HCT116 (cell line): ENCODE measurements at regions not wholly inside any gene's neighbourhood (a gene's known extent, or its start where the extent isn't known, plus 50 kb on each side); places are given as distances from the start of the nearest gene placed in this dataset.

Source experiments
- ATAC-seq: fragments of 200-7000 bp; cut with Tn5 transposase; 2 replicates; pipeline ENCODE4 v1.9.1; 2020; ENCODE audit warnings: mild to moderate bottlenecking, moderate library complexity
- BruUV-seq: library from RNA; stranded (reverse); fragments of 400-500 nt; replicated peaks from 2 replicates; lab custom pipeline; 2021; lab: Mats Ljungman, UMichigan
- CTCF ChIA-PET: fragments of 300-600 bp; sonication (Branson Sonifier 250); formaldehyde crosslinking; loops from one replicate; lab custom pipeline; 2021; ENCODE audit warnings: antibody characterized with exemption; lab: Charles Lee
- POLR2A ChIA-PET: fragments of 300-600, 350-600 bp; sonication (Branson Sonifier 250); formaldehyde crosslinking; loops from one replicate; lab custom pipeline; 2021; ENCODE audit warnings: antibody characterized with exemption; lab: Charles Lee
- RAD21 ChIA-PET, 2 experiments: fragments of 300-600 bp; sonication (Branson Sonifier 250); formaldehyde crosslinking; loops; one replicate each; lab custom pipeline; 2023; ENCODE audit warnings: low total read pairs in 2 of 2; ENCODE audit not compliant: uncharacterized antibody in 2 of 2, unreplicated experiment in 2 of 2, low non-redundant PET in 1 of 2; lab: Charles Lee
- DNase-seq: peaks from one replicate; pipeline ENCODE4 v3.0.0-alpha.2; 2010; ENCODE audit warnings: low read depth, low spot score
- H2AFZ ChIP-seq: fragments of 200-600 bp; shearing (Covaris generic), sonication (generic); 2 replicates; pipeline ENCODE4 v1.6.1; 2017; ENCODE audit warnings: low read depth, mixed run types, mixed read lengths, antibody characterized with exemption, low read length; ENCODE audit not compliant: poor library complexity, severe bottlenecking
- H3K27ac ChIP-seq: 2 replicates; pipeline ENCODE4 v1.5.1; 2012; ENCODE audit warnings: low read depth, low read length
- H3K27me3 ChIP-seq: fragments of 200-600 bp; sonication (generic); 2 replicates; pipeline ENCODE4 v1.6.1; 2016; ENCODE audit warnings: mixed run types, low read length, mixed read lengths; ENCODE audit not compliant: insufficient read depth
- H3K36me3 ChIP-seq, 2 experiments: fragments of 200-500 bp in 1 of 2; fragments of 200-600 bp in 1 of 2; sonication (Bioruptor generic) in 1 of 2; sonication (generic) in 1 of 2; 2 replicates each; pipeline versions ENCODE4 v1.5.1 to v1.6.1; 2014 to 2016; ENCODE audit warnings: low read length in 2 of 2, inconsistent platforms in 1 of 2, mixed read lengths in 1 of 2, mixed run types in 1 of 2; ENCODE audit not compliant: insufficient read depth in 2 of 2, control insufficient read depth in 1 of 2
- H3K4me1 ChIP-seq, 2 experiments: fragments of 200-600 bp in 1 of 2; sonication (generic) in 1 of 2; 2 replicates each; pipeline versions ENCODE4 v1.5.1 to v1.6.1; 2012 to 2017; ENCODE audit warnings: low read length in 2 of 2, inconsistent platforms in 1 of 2, mild to moderate bottlenecking in 1 of 2, mixed read lengths in 1 of 2, mixed run types in 1 of 2, moderate library complexity in 1 of 2; ENCODE audit not compliant: insufficient read depth in 2 of 2, control insufficient read depth in 1 of 2
- H3K4me2 ChIP-seq: fragments of 200-600 bp; sonication (generic); 2 replicates; pipeline ENCODE4 v1.6.1; 2017; ENCODE audit warnings: mixed run types, low read length, mixed read lengths
- H3K4me3 ChIP-seq, 2 experiments: fragments of 200-600 bp in 1 of 2; sonication (generic) in 1 of 2; replicated peaks in 1 of 2; 2 replicates each; pipeline ENCODE4 v1.5.1; 2011 to 2016; ENCODE audit warnings: low read length in 2 of 2, control low read depth in 1 of 2, low read depth in 1 of 2, mild to moderate bottlenecking in 1 of 2, mixed read lengths in 1 of 2, mixed run types in 1 of 2
- H3K79me2 ChIP-seq: fragments of 200-600 bp; sonication (generic); 2 replicates; pipeline ENCODE4 v1.6.1; 2017; ENCODE audit warnings: mild to moderate bottlenecking, mixed run types, low read length, moderate library complexity, mixed read lengths; ENCODE audit not compliant: insufficient read depth
- H3K9ac ChIP-seq: fragments of 200-600 bp; sonication (generic); 2 replicates; pipeline ENCODE4 v1.6.1; 2016; ENCODE audit warnings: low read length, mixed read lengths
- H3K9me2 ChIP-seq: fragments of 200-600 bp; sonication (generic), shearing (Covaris generic); 2 replicates; pipeline ENCODE4 v1.6.1; 2017; ENCODE audit warnings: mixed run types, mild to moderate bottlenecking, moderate library complexity; ENCODE audit not compliant: insufficient read depth
- H3K9me3 ChIP-seq, 2 experiments: fragments of 200-500 bp in 1 of 2; fragments of 200-600 bp in 1 of 2; sonication (Bioruptor generic) in 1 of 2; sonication (generic) in 1 of 2; 2 replicates each; pipeline ENCODE4 v1.6.1; 2014 to 2017; ENCODE audit warnings: low read length in 2 of 2, mixed read lengths in 2 of 2, inconsistent platforms in 1 of 2, low read depth in 1 of 2, mild to moderate bottlenecking in 1 of 2, mixed run types in 1 of 2, moderate library complexity in 1 of 2; ENCODE audit not compliant: control insufficient read depth in 1 of 2, insufficient read depth in 1 of 2
- H4K20me1 ChIP-seq: fragments of 200-600 bp; sonication (generic), shearing (Covaris generic); 2 replicates; pipeline ENCODE4 v1.6.1; 2017; ENCODE audit warnings: mixed run types, mild to moderate bottlenecking, moderate library complexity; ENCODE audit not compliant: insufficient read depth
- CBX3 ChIP-seq: IDR thresholded peaks from 2 replicates; pipeline ENCODE4 v1.6.1; 2012; ENCODE audit warnings: low read depth
- CEBPB ChIP-seq: IDR thresholded peaks from 2 replicates; pipeline ENCODE4 v1.6.1; 2012; ENCODE audit warnings: low read depth
- EGR1 ChIP-seq: IDR thresholded peaks from 2 replicates; pipeline ENCODE4 v1.6.1; 2012; ENCODE audit warnings: low read depth
- ELF1 ChIP-seq: IDR thresholded peaks from 2 replicates; pipeline ENCODE4 v1.6.1; 2012; ENCODE audit warnings: low read depth, borderline replicate concordance
- EZH2 ChIP-seq: fragments of 200-600 bp; sonication (generic); IDR thresholded peaks from 2 replicates; pipeline ENCODE4 v1.6.1; 2017; ENCODE audit warnings: antibody characterized with exemption, mixed run types
- EZH2phosphoT487 ChIP-seq: fragments of 200-600 bp; IDR thresholded peaks from 2 replicates; pipeline ENCODE4 v1.6.1; 2018; ENCODE audit warnings: antibody characterized with exemption, borderline replicate concordance
- POLR2AphosphoS5 ChIP-seq: IDR thresholded peaks from 2 replicates; pipeline ENCODE4 v1.6.1; 2011; ENCODE audit warnings: mild to moderate bottlenecking, low read depth, low read length, moderate library complexity
- RAD21 ChIP-seq: IDR thresholded peaks from 2 replicates; pipeline ENCODE4 v1.6.1; 2012; ENCODE audit warnings: low read depth, mild to moderate bottlenecking
- SIN3A ChIP-seq: IDR thresholded peaks from 2 replicates; pipeline ENCODE4 v1.6.1; 2012; ENCODE audit warnings: low read depth
- SP1 ChIP-seq: IDR thresholded peaks from 2 replicates; pipeline ENCODE4 v1.6.1; 2012; ENCODE audit warnings: low read depth
- SRF ChIP-seq: IDR thresholded peaks from 2 replicates; pipeline ENCODE4 v1.6.1; 2012; ENCODE audit warnings: low read depth
- ZFX ChIP-seq: fragments of 450-650 bp; IDR thresholded peaks from 2 replicates; pipeline ENCODE4 v1.6.1; 2017
- ZNF274 ChIP-seq: fragments of 200-500 bp; sonication (Bioruptor generic); IDR thresholded peaks from 2 replicates; pipeline ENCODE4 v1.6.1; 2014; ENCODE audit warnings: mild to moderate bottlenecking, low read depth, low read length, inconsistent platforms
- intact Hi-C: fragments of 100-400 bp; cut with micrococcal nuclease; formaldehyde crosslinking; loops from 2 replicates; pipeline ENCODE4 v1.10.0; 2022
- TF ChIP-seq, protein P1 (sequence below), 3 experiments: fragments of 200-600 bp in 1 of 3; sonication (generic) in 1 of 3; IDR thresholded peaks in 2 of 3; conservative IDR thresholded peaks in 1 of 3; 2 replicates each; pipeline ENCODE4 v1.5.1; 2012 to 2017; ENCODE audit warnings: low read depth in 2 of 3, low read length in 2 of 3, antibody characterized with exemption in 1 of 3, borderline replicate concordance in 1 of 3, control low read depth in 1 of 3, mild to moderate bottlenecking in 1 of 3, mixed read lengths in 1 of 3, mixed run types in 1 of 3, moderate library complexity in 1 of 3; ENCODE audit not compliant: insufficient read depth in 1 of 3
- TF ChIP-seq, protein P2 (sequence below): IDR thresholded peaks from 2 replicates; pipeline ENCODE4 v1.6.1; 2011; ENCODE audit warnings: mild to moderate bottlenecking, low read length, moderate library complexity; ENCODE audit not compliant: insufficient replicate concordance; ENCODE audit errors: extremely low read depth
- TF ChIP-seq, protein P3 (sequence below): IDR thresholded peaks from 2 replicates; pipeline ENCODE4 v1.6.1; 2012
- TF ChIP-seq, protein P4 (sequence below): IDR thresholded peaks from 2 replicates; pipeline ENCODE4 v1.6.1; 2012

DNA sequence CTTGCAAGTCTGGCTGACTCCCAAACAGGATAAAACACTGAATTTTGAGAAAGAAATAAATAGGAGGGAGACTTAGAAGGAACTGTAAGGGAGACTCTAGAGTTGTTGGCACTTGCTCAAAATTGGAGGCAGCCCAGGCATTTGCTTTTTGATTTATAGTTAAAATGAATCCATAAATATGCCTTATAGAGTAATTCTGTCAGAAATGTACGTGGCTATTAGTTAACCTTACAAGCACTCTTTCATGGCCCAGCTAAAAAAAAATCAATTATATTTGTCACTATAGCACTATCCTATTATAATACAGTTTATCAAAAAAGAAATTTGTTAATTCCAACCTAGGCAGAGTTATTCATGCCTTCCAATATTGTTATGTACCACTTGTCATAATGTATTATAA is 1000.0 kb upstream of the CHORDC1 start:
- no peak overlapping the region for H3K27ac ChIP-seq
- no peak for DNase-seq
- no peaks in the 10 kb centered on the region for H3K4me1 ChIP-seq
- no peaks in the 10 kb centered on the region for H3K79me2 ChIP-seq
- no peaks in the 10 kb centered on the region for H3K9me2 ChIP-seq
- H3K36me3 ChIP-seq, result no peaks in the 10 kb centered on the region
- POLR2A ChIA-PET, result no interaction called here
- TF ChIP-seq ZNF274, result no peak
- no peak for TF ChIP-seq SIN3A
- no peak for TF ChIP-seq EZH2
- TF ChIP-seq SRF, result no peak
- no peak for TF ChIP-seq SP1
- no peak for TF ChIP-seq CBX3
- TF ChIP-seq, protein P1, sequence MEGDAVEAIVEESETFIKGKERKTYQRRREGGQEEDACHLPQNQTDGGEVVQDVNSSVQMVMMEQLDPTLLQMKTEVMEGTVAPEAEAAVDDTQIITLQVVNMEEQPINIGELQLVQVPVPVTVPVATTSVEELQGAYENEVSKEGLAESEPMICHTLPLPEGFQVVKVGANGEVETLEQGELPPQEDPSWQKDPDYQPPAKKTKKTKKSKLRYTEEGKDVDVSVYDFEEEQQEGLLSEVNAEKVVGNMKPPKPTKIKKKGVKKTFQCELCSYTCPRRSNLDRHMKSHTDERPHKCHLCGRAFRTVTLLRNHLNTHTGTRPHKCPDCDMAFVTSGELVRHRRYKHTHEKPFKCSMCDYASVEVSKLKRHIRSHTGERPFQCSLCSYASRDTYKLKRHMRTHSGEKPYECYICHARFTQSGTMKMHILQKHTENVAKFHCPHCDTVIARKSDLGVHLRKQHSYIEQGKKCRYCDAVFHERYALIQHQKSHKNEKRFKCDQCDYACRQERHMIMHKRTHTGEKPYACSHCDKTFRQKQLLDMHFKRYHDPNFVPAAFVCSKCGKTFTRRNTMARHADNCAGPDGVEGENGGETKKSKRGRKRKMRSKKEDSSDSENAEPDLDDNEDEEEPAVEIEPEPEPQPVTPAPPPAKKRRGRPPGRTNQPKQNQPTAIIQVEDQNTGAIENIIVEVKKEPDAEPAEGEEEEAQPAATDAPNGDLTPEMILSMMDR (IDR thresholded peaks at IDR 0.05 in 2 of 3, conservative IDR thresholded peaks at IDR 0.05 in 1 of 3; ENCODE audit: borderline replicate concordance in 1 of 3, insufficient read depth in 1 of 3, low read depth in 2 of 3, low read length in 2 of 3), result no peak
- TF ChIP-seq EZH2phosphoT487, result no peak
- TF ChIP-seq, protein P2, sequence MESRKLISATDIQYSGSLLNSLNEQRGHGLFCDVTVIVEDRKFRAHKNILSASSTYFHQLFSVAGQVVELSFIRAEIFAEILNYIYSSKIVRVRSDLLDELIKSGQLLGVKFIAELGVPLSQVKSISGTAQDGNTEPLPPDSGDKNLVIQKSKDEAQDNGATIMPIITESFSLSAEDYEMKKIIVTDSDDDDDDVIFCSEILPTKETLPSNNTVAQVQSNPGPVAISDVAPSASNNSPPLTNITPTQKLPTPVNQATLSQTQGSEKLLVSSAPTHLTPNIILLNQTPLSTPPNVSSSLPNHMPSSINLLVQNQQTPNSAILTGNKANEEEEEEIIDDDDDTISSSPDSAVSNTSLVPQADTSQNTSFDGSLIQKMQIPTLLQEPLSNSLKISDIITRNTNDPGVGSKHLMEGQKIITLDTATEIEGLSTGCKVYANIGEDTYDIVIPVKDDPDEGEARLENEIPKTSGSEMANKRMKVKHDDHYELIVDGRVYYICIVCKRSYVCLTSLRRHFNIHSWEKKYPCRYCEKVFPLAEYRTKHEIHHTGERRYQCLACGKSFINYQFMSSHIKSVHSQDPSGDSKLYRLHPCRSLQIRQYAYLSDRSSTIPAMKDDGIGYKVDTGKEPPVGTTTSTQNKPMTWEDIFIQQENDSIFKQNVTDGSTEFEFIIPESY, result no peak
- TF ChIP-seq, protein P3, sequence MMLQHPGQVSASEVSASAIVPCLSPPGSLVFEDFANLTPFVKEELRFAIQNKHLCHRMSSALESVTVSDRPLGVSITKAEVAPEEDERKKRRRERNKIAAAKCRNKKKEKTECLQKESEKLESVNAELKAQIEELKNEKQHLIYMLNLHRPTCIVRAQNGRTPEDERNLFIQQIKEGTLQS, result no peak
- no peak for TF ChIP-seq ZFX
- no peak for TF ChIP-seq EGR1
- TF ChIP-seq RAD21, result no peak
- no peak for TF ChIP-seq POLR2AphosphoS5
- TF ChIP-seq ELF1, result no peak
- no peak for TF ChIP-seq CEBPB
- TF ChIP-seq, protein P4, sequence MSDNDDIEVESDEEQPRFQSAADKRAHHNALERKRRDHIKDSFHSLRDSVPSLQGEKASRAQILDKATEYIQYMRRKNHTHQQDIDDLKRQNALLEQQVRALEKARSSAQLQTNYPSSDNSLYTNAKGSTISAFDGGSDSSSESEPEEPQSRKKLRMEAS, result no peak
- TF ChIP-seq, all 23 proteins: peak for 0
- no TSS peak for BruUV-seq
- H3K4me2 ChIP-seq, result no peak overlapping the region
- H3K9me3 ChIP-seq, result peaks cover 11% of the 10 kb centered on the region in 2 experiments; a peak in 2 of 4 replicates
- H3K9ac ChIP-seq, result no peak overlapping the region
- no peak overlapping the region for H3K4me3 ChIP-seq
- ATAC-seq, result no peak
- ChIA-PET CTCF (no interaction called here), RAD21 (no interaction called here)
- no peaks in the 10 kb centered on the region for H3K27me3 ChIP-seq
- intact Hi-C loops, result no loop called here
- H4K20me1 ChIP-seq, result no peaks in the 10 kb centered on the region; the same call in 1 of the 2 replicates
- no peak overlapping the region for H2AFZ ChIP-seq
